Aorta (tissue), 5 donors: ENCODE measurements at regions not wholly inside any gene's neighbourhood (a gene's known extent, or its start where the extent isn't known, plus 50 kb on each side); places are given as distances from the start of the nearest gene placed in this dataset.

Source experiments
- ATAC-seq: fragments of 200-7000 bp; cut with Tn5 transposase; one replicate; pipeline ENCODE4 v1.9.1; 2022; ENCODE audit warnings: moderate library complexity; ENCODE audit not compliant: low FRiP score
- DNase-seq, 2 donors: peaks; one replicate each; pipeline ENCODE4 v3.0.0-alpha.2; 2020
- H3K27ac ChIP-seq, 2 donors: one replicate each; pipeline ENCODE4 v1.5.1; 2013; ENCODE audit warnings: low read length in 2 of 2, mild to moderate bottlenecking in 2 of 2, moderate library complexity in 2 of 2, control low read depth in 1 of 2, inconsistent platforms in 1 of 2, low read depth in 1 of 2
- H3K27me3 ChIP-seq, 2 donors: one replicate each; pipeline ENCODE4 v1.6.1; 2013; ENCODE audit warnings: control low read depth in 1 of 2, low read length in 1 of 2, mild to moderate bottlenecking in 1 of 2, moderate library complexity in 1 of 2; ENCODE audit not compliant: insufficient read depth in 2 of 2, control insufficient read depth in 1 of 2
- H3K36me3 ChIP-seq, 2 donors: one replicate each; pipeline ENCODE4 v1.6.1; 2013; ENCODE audit warnings: control low read depth in 1 of 2, low read length in 1 of 2, mild to moderate bottlenecking in 1 of 2; ENCODE audit not compliant: insufficient read depth in 2 of 2, control insufficient read depth in 1 of 2
- H3K4me1 ChIP-seq, 2 donors: one replicate each; pipeline ENCODE4 v1.6.1; 2013; ENCODE audit warnings: low read length in 2 of 2, control low read depth in 1 of 2, mild to moderate bottlenecking in 1 of 2, moderate library complexity in 1 of 2; ENCODE audit not compliant: insufficient read depth in 2 of 2, control insufficient read depth in 1 of 2
- H3K4me3 ChIP-seq, 2 donors: one replicate each; pipeline ENCODE4 v1.5.1; 2013; ENCODE audit warnings: low read length in 2 of 2, control low read depth in 1 of 2, mild to moderate bottlenecking in 1 of 2
- H3K9me3 ChIP-seq: one replicate; pipeline ENCODE4 v1.6.1; 2013; ENCODE audit warnings: mild to moderate bottlenecking, low read length; ENCODE audit not compliant: control insufficient read depth
- WGBS, 2 donors: extraction: QIAGEN DNeasy Blood & Tissue Kit; methylation state at CpG; one replicate each; pipeline ENCODE4 v1.1.7; 2013; 5-methylcytosine and 5-hydroxymethylcytosine counted together
- intact Hi-C, 2 donors: fragments of 100-400 bp; cut with DNase I; formaldehyde crosslinking; loops; one replicate each; pipeline versions ENCODE4 v1.14.2 to v1.15.0; 2022
- donor health status: healthy with polysubstance abuse.
- donor health status: Bipolar disorder and iron deficiency.
- donor health status: DM: no; HTN: no; CAD: no.
- donor health status: DM: no; HTN: no; CAD: no.
- donor health status: DM: yes; HTN: yes; CAD: no.

- ATAC-seq (no peak), DNase-seq (no peak)
- Histone ChIP-seq H3K36me3 (no peaks in the 10 kb centered on the region), H3K9me3 (no peaks in the 10 kb centered on the region), H3K27ac (no peak overlapping the region), H3K4me1 (no peaks in the 10 kb centered on the region), H3K27me3 (no peaks in the 10 kb centered on the region), H3K4me3 (no peak overlapping the region)
- intact Hi-C loops: no loop called here
- WGBS, 2 donors: 54 to 60% methylated on average over 3 of the region's 3 CpGs
These were observed 298.6 kb upstream of the DNAJC19 start for GRCh38 chr3:181288145-181288544.

DNA sequence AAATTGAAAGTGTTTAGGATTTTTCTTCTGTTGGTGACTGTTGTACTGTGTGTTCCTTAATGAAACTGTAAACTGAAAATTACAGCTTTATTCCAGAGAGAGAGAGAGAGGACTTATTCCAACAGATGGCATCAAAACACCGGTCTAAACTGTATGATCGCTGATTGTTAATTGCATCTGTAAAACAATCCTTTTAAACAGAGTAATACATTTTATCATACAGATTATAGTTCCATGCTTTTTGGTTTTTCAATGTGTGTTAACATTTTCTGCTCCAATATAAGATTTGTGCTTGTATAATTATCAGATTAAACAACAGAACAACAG lies 289.7 kb upstream of the DNAJC19 start:
- H3K4me3 ChIP-seq: no peak overlapping the region
- no peak for ATAC-seq
- H3K4me1 ChIP-seq: no peaks in the 10 kb centered on the region
- no peak for DNase-seq
- WGBS, 2 donors: 81 to 83% methylated on average over 2 of the region's 2 CpGs
- no peak overlapping the region for H3K27ac ChIP-seq
- intact Hi-C loops: no loop called here
- no peaks in the 10 kb centered on the region for H3K27me3 ChIP-seq
- H3K9me3 ChIP-seq: no peaks in the 10 kb centered on the region
- H3K36me3 ChIP-seq: no peaks in the 10 kb centered on the region

- H3K27ac ChIP-seq: no peak overlapping the region
- no peaks in the 10 kb centered on the region for H3K36me3 ChIP-seq
- no peak for ATAC-seq
- no peak for DNase-seq
- H3K4me1 ChIP-seq: no peaks in the 10 kb centered on the region
- intact Hi-C loops: no loop called here
- no peak overlapping the region for H3K4me3 ChIP-seq
- no peaks in the 10 kb centered on the region for H3K27me3 ChIP-seq
- H3K9me3 ChIP-seq: no peaks in the 10 kb centered on the region
- 44 to 45% methylated on average over 5 of the region's 5 CpGs for WGBS, 2 donors
These were observed 289.1 kb upstream of the DNAJC19 start for GRCh38 chr3:181278468-181279238.

- H3K27ac ChIP-seq: no peak overlapping the region
- no peaks in the 10 kb centered on the region for H3K27me3 ChIP-seq
- DNase-seq: no peak
- H3K4me1 ChIP-seq: no peaks in the 10 kb centered on the region
- WGBS, 2 donors: 71 to 74% methylated on average over 6 of the region's 6 CpGs
- intact Hi-C loops: no loop called here
- H3K36me3 ChIP-seq: no peaks in the 10 kb centered on the region
- no peak overlapping the region for H3K4me3 ChIP-seq
- H3K9me3 ChIP-seq: no peaks in the 10 kb centered on the region
- ATAC-seq: no peak
These were observed 286.9 kb upstream of the DNAJC19 start for GRCh38 chr3:181276358-181276896.

DNA sequence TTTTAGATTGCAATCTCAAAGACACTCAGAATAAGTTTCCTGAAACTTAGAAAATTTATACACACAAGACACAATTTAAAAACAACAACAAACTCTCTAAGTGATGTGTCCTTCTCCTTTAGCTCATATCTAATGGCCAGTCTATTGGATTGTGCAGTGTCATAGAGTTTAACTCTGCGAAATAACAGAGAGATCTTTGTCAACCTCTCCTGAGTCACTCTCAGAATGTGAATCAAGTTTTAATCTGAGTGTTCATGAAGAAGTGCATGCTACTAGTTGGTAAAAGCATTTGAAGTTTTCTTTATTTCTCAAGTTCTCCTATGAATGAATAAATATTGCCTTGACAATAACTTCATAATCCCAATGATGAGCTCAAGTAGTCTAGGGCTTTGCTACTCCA lies 284.5 kb upstream of the DNAJC19 start:
- WGBS, 2 donors: 69 to 79% methylated on average over 1 of the region's 1 CpG
- Histone ChIP-seq H3K4me3 (no peak overlapping the region), H3K9me3 (no peaks in the 10 kb centered on the region), H3K27ac (no peak overlapping the region), H3K27me3 (no peaks in the 10 kb centered on the region), H3K4me1 (no peaks in the 10 kb centered on the region), H3K36me3 (no peaks in the 10 kb centered on the region)
- DNase-seq (no peak), ATAC-seq (no peak)
- intact Hi-C loops: no loop called here

DNA sequence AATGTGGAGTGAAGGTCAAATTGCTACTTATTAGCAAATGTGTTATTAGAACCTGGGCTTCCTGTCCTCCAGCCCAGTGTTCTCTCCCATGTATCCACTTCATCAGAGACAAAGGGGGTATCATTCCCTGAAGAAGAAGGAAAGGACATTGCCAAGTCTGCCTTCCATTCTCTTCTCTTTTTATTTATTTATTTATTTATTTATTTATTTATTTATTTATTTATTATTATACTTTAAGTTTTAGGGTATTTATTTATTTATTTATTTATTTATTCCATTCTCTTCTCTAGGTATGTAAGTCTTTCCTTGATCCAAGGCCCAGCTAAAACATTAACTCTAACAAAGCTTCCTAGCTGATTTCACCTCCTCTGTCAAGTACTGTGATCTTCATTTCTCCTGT lies 277.8 kb upstream of the DNAJC19 start:
- no peak overlapping the region for H3K27ac ChIP-seq
- intact Hi-C loops: no loop called here
- no peak overlapping the region for H3K4me3 ChIP-seq
- H3K27me3 ChIP-seq: no peaks in the 10 kb centered on the region
- no peaks in the 10 kb centered on the region for H3K36me3 ChIP-seq
- H3K4me1 ChIP-seq: no peaks in the 10 kb centered on the region
- no peaks in the 10 kb centered on the region for H3K9me3 ChIP-seq
- DNase-seq (no peak), ATAC-seq (no peak)

- no peak overlapping the region for H3K27ac ChIP-seq
- H3K4me1 ChIP-seq: no peaks in the 10 kb centered on the region
- no peaks in the 10 kb centered on the region for H3K27me3 ChIP-seq
- no peaks in the 10 kb centered on the region for H3K36me3 ChIP-seq
- 54 to 60% methylated on average over 4 of the region's 4 CpGs for WGBS, 2 donors
- no peak overlapping the region for H3K4me3 ChIP-seq
- ATAC-seq (no peak), DNase-seq (no peak)
- intact Hi-C loops: no loop called here
- no peaks in the 10 kb centered on the region for H3K9me3 ChIP-seq
These were observed 276.3 kb upstream of the DNAJC19 start for GRCh38 chr3:181265750-181266333.

- no peaks in the 10 kb centered on the region for H3K27me3 ChIP-seq
- H3K4me1 ChIP-seq: no peaks in the 10 kb centered on the region
- no peak for DNase-seq
- H3K27ac ChIP-seq: no peak overlapping the region
- H3K36me3 ChIP-seq: no peaks in the 10 kb centered on the region
- no peak overlapping the region for H3K4me3 ChIP-seq
- intact Hi-C loops: no loop called here
- no peak for ATAC-seq
- H3K9me3 ChIP-seq: no peaks in the 10 kb centered on the region
- WGBS, 2 donors: 72 to 73% methylated on average over 2 of the region's 2 CpGs
These were observed 274.9 kb upstream of the DNAJC19 start for GRCh38 chr3:181264486-181264885.

DNA sequence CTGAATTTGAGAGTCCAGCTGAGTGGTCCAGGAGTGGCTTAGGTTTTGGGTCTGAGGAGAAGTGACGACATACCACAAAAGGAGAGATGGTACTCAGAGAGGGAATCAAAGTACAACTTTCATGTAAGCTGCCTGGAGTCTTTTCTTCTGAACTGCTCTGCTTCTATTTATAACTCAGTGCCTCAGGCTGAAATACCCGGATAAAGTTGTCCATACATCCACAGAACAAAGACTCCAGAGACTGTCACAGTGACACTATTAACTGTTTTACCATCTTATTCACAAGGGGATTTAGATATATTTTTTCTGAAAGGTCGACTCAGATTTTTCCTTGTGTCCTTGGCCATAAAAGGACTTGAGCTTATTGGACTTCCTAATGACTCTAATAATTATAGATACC lies 264.3 kb upstream of the DNAJC19 start:
- DNase-seq (no peak), ATAC-seq (no peak)
- Histone ChIP-seq H3K9me3 (no peaks in the 10 kb centered on the region), H3K27me3 (no peaks in the 10 kb centered on the region), H3K4me3 (no peak overlapping the region), H3K4me1 (no peaks in the 10 kb centered on the region), H3K36me3 (no peaks in the 10 kb centered on the region), H3K27ac (no peak overlapping the region)
- 21 to 41% methylated on average over 3 of the region's 3 CpGs for WGBS, 2 donors
- intact Hi-C loops: no loop called here
